ENCODE measurements at regions not wholly inside any gene's neighbourhood (a gene's known extent, or its start where the extent isn't known, plus 50 kb on each side); places are given as distances from the start of the nearest gene placed in this dataset.

GRCh38 chr18:62655520-62656219 is 59.7 kb upstream of the PHLPP1 start:
- no peak for TF ChIP-seq EZH2 (optimal IDR thresholded peaks at IDR 0.05; ENCODE audit: low read depth, low read length)
- TF ChIP-seq EZH2phosphoT487 (IDR thresholded peaks at IDR 0.05; ENCODE audit: low read length), result no peak
- TF ChIP-seq, protein P1, sequence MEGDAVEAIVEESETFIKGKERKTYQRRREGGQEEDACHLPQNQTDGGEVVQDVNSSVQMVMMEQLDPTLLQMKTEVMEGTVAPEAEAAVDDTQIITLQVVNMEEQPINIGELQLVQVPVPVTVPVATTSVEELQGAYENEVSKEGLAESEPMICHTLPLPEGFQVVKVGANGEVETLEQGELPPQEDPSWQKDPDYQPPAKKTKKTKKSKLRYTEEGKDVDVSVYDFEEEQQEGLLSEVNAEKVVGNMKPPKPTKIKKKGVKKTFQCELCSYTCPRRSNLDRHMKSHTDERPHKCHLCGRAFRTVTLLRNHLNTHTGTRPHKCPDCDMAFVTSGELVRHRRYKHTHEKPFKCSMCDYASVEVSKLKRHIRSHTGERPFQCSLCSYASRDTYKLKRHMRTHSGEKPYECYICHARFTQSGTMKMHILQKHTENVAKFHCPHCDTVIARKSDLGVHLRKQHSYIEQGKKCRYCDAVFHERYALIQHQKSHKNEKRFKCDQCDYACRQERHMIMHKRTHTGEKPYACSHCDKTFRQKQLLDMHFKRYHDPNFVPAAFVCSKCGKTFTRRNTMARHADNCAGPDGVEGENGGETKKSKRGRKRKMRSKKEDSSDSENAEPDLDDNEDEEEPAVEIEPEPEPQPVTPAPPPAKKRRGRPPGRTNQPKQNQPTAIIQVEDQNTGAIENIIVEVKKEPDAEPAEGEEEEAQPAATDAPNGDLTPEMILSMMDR (IDR thresholded peaks at IDR 0.05; ENCODE audit: low read length), result no peak
- H3K9me2 ChIP-seq (replicated peaks; ENCODE audit: insufficient read depth, low read length), result no peaks in the 10 kb centered on the region
- H2AFZ ChIP-seq (ENCODE audit: low read length), result no peak overlapping the region

GRCh38 chr18:62658028-62658427 is 57.3 kb upstream of the PHLPP1 start:
- H3F3A ChIP-seq (ENCODE audit: insufficient read depth, low read length), result no peaks in the 10 kb centered on the region
- H3K79me2 ChIP-seq (ENCODE audit: low read length), result no peaks in the 10 kb centered on the region
- H3K4me1 ChIP-seq (ENCODE audit: low read length), result no peaks in the 10 kb centered on the region
- no peak overlapping the region for H2AFZ ChIP-seq (ENCODE audit: low read length)
- H3K4me3 ChIP-seq (ENCODE audit: low read length), result no peak overlapping the region
- H3K9me3 ChIP-seq (replicated peaks; ENCODE audit: insufficient read depth, low read length), result no peaks in the 10 kb centered on the region
- no peak overlapping the region for H3K4me2 ChIP-seq (ENCODE audit: low read depth, low read length)
- DNase-seq, result no peak
- H3K9ac ChIP-seq (ENCODE audit: low read length), result no peak overlapping the region
- no peaks in the 10 kb centered on the region for H3K9me2 ChIP-seq (replicated peaks; ENCODE audit: insufficient read depth, low read length)
- H4K20me1 ChIP-seq (ENCODE audit: insufficient read depth, low read length), result no peaks in the 10 kb centered on the region
- no peaks in the 10 kb centered on the region for H3K27me3 ChIP-seq (replicated peaks; ENCODE audit: insufficient read depth, low read length)
- TF ChIP-seq, protein P1 (IDR thresholded peaks at IDR 0.05; ENCODE audit: low read length), result no peak
- TF ChIP-seq EZH2 (optimal IDR thresholded peaks at IDR 0.05; ENCODE audit: low read depth, low read length) (no peak), EZH2phosphoT487 (IDR thresholded peaks at IDR 0.05; ENCODE audit: low read length) (no peak)
- no peak overlapping the region for H3K27ac ChIP-seq (ENCODE audit: low read length)
- H3K36me3 ChIP-seq (replicated peaks; ENCODE audit: insufficient read depth, low read length), result no peaks in the 10 kb centered on the region

More at GRCh38 chr18:62655520-62656219, 59.7 kb upstream of the PHLPP1 start:
- H3F3A ChIP-seq (ENCODE audit: insufficient read depth, low read length), result no peaks in the 10 kb centered on the region
- H3K9ac ChIP-seq (ENCODE audit: low read length), result no peak overlapping the region
- H3K4me3 ChIP-seq (ENCODE audit: low read length), result no peak overlapping the region
- no peaks in the 10 kb centered on the region for H3K36me3 ChIP-seq (replicated peaks; ENCODE audit: insufficient read depth, low read length)
- no peaks in the 10 kb centered on the region for H3K27me3 ChIP-seq (replicated peaks; ENCODE audit: insufficient read depth, low read length)
- H3K4me1 ChIP-seq (ENCODE audit: low read length), result no peaks in the 10 kb centered on the region
- no peak overlapping the region for H3K27ac ChIP-seq (ENCODE audit: low read length)
- H4K20me1 ChIP-seq (ENCODE audit: insufficient read depth, low read length), result no peaks in the 10 kb centered on the region
- no peaks in the 10 kb centered on the region for H3K79me2 ChIP-seq (ENCODE audit: low read length)
- no peaks in the 10 kb centered on the region for H3K9me3 ChIP-seq (replicated peaks; ENCODE audit: insufficient read depth, low read length)
- no peak for DNase-seq
- no peak overlapping the region for H3K4me2 ChIP-seq (ENCODE audit: low read depth, low read length)

- Histone ChIP-seq H3K27ac (ENCODE audit: low read length) (no peak overlapping the region), H3K9ac (ENCODE audit: low read length) (no peak overlapping the region), H3K79me2 (ENCODE audit: low read length) (no peaks in the 10 kb centered on the region), H3K36me3 (replicated peaks; ENCODE audit: insufficient read depth, low read length) (no peaks in the 10 kb centered on the region), H4K20me1 (ENCODE audit: insufficient read depth, low read length) (no peaks in the 10 kb centered on the region), H3F3A (ENCODE audit: insufficient read depth, low read length) (no peaks in the 10 kb centered on the region), H3K9me2 (replicated peaks; ENCODE audit: insufficient read depth, low read length) (no peaks in the 10 kb centered on the region), H3K4me1 (ENCODE audit: low read length) (no peaks in the 10 kb centered on the region), H3K4me3 (ENCODE audit: low read length) (no peak overlapping the region), H3K4me2 (ENCODE audit: low read depth, low read length) (no peak overlapping the region), H3K9me3 (replicated peaks; ENCODE audit: insufficient read depth, low read length) (no peaks in the 10 kb centered on the region), H3K27me3 (replicated peaks; ENCODE audit: insufficient read depth, low read length) (no peaks in the 10 kb centered on the region), H2AFZ (ENCODE audit: low read length) (no peak overlapping the region)
- no peak for DNase-seq
- TF ChIP-seq, protein P1 (IDR thresholded peaks at IDR 0.05; ENCODE audit: low read length), result no peak
- no peak for TF ChIP-seq EZH2phosphoT487 (IDR thresholded peaks at IDR 0.05; ENCODE audit: low read length)
- TF ChIP-seq EZH2 (optimal IDR thresholded peaks at IDR 0.05; ENCODE audit: low read depth, low read length), result no peak
Measured at GRCh38 chr18:62659698-62660097, 55.6 kb upstream of the PHLPP1 start.

Data from MM.1S (cell line).